ENCODE measurements at regions not wholly inside any gene's neighbourhood (a gene's known extent, or its start where the extent isn't known, plus 50 kb on each side); places are given as distances from the start of the nearest gene placed in this dataset.

DNA sequence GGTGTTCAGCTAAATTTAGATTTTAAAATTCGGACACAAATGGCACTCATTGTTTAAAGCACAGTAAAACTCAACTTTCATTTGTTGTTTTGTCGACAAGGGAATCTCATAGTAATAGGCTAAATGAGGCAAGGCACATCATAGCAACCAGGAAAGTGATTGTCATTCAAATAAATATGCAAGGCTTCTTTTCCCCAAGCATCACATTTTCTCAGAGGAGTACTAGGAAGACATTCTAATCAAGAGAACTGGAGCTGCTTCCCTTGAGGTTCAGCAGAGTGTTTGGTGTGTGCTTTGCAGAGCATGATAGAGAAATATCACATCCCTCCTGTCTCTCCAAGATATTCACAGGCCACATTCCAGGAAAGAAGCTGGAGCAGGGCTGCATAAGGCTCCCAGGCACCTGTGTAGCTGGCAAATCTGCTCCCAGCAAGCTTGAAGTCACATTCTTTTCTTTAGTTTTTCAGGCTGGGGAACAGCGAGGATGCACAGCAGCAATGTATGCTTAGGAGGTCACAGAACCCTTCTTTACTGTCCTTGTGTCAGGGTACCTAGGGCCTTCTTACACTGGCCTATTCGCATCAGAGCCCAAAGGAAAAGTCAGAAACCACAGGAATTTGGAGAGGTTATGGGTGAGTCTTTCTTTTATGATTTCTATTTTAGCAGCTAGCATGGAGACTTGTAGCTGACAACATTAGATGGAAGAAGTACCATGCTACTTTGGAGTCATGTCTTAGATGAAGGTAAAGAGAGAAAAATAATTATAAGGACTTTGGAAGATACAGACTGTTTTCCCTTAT lies 95.9 kb upstream of the HDAC9 start:
- no peak for DNase-seq (ENCODE audit: low read depth)
- TF ChIP-seq, protein P1, sequence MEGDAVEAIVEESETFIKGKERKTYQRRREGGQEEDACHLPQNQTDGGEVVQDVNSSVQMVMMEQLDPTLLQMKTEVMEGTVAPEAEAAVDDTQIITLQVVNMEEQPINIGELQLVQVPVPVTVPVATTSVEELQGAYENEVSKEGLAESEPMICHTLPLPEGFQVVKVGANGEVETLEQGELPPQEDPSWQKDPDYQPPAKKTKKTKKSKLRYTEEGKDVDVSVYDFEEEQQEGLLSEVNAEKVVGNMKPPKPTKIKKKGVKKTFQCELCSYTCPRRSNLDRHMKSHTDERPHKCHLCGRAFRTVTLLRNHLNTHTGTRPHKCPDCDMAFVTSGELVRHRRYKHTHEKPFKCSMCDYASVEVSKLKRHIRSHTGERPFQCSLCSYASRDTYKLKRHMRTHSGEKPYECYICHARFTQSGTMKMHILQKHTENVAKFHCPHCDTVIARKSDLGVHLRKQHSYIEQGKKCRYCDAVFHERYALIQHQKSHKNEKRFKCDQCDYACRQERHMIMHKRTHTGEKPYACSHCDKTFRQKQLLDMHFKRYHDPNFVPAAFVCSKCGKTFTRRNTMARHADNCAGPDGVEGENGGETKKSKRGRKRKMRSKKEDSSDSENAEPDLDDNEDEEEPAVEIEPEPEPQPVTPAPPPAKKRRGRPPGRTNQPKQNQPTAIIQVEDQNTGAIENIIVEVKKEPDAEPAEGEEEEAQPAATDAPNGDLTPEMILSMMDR (IDR thresholded peaks at IDR 0.05; ENCODE audit: low read depth, low read length, missing control alignments): no peak
- H3K4me3 ChIP-seq (ENCODE audit: low read depth, low read length): no peak overlapping the region
- in situ Hi-C loops (cut with HindIII; ENCODE audit: low sequenced_read_pairs): no loop called here

DNA sequence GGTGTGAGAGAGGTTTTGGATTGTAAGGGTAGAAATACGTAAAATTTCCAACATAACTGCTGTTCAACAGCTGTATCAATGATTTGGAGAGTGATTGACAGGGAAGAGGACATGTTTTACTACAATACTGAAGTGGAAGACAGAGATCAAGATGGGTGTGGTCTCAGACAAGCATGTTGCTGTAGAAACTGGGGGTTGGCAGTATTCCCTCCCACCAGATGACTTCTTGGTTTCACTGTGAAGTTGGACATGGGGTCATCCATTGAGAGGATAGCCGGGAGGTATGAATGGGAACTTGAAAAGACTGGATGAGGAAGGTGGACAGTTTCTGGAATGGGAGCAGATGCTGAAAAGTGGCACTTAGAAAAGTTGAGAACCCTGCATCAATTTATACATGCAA lies 95.3 kb upstream of the HDAC9 start:
- in situ Hi-C loops (cut with HindIII; ENCODE audit: low sequenced_read_pairs): no loop called here
- no peak overlapping the region for H3K4me3 ChIP-seq (ENCODE audit: low read depth, low read length)
- no peak for DNase-seq (ENCODE audit: low read depth)
- TF ChIP-seq, protein P1 (IDR thresholded peaks at IDR 0.05; ENCODE audit: low read depth, low read length, missing control alignments): no peak

DNA sequence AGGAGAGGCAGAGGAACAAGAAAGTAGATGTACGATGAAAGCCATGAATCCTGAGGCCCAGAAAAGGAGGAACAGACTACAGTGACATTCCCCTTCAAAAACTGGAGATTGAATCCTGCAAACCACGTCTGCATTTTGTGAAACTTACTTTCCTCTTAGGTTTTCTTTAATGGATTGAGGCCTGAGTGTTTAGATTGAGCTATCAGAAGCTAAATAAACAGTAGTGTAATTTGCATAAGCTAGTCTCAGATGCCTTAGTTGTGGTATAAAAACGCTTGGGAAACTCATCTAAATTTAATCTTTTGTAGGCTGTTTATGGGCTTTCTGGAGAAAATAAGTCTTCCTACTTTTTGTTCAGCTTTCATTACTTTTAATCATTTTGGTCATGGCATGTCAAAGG lies 94.8 kb upstream of the HDAC9 start:
- DNase-seq (ENCODE audit: low read depth): no peak
- TF ChIP-seq, protein P1 (IDR thresholded peaks at IDR 0.05; ENCODE audit: low read depth, low read length, missing control alignments): no peak
- in situ Hi-C loops (cut with HindIII; ENCODE audit: low sequenced_read_pairs): no loop called here
- no peak overlapping the region for H3K4me3 ChIP-seq (ENCODE audit: low read depth, low read length)

DNA sequence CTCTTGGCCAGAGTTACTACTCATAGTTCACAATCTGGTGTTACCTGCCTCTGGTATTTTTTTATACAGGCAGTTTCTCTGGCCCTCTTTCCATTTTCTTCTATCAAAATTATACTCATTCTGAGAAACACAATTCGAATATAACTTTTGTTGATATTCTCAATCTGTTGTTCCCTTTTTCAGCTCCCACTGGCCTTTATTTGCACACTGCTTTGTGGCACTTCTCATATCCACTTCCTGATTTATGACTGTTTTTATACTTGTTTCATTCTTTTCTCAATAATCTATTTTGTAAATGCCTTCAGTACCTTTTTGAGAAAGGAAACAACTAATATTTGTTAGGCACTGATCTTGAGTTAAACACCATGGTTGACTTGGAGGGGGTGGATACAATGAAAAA lies 93.8 kb upstream of the HDAC9 start:
- no peak for DNase-seq (ENCODE audit: low read depth)
- TF ChIP-seq, protein P1 (IDR thresholded peaks at IDR 0.05; ENCODE audit: low read depth, low read length, missing control alignments): no peak
- in situ Hi-C loops (cut with HindIII; ENCODE audit: low sequenced_read_pairs): no loop called here
- H3K4me3 ChIP-seq (ENCODE audit: low read depth, low read length): no peak overlapping the region

DNA sequence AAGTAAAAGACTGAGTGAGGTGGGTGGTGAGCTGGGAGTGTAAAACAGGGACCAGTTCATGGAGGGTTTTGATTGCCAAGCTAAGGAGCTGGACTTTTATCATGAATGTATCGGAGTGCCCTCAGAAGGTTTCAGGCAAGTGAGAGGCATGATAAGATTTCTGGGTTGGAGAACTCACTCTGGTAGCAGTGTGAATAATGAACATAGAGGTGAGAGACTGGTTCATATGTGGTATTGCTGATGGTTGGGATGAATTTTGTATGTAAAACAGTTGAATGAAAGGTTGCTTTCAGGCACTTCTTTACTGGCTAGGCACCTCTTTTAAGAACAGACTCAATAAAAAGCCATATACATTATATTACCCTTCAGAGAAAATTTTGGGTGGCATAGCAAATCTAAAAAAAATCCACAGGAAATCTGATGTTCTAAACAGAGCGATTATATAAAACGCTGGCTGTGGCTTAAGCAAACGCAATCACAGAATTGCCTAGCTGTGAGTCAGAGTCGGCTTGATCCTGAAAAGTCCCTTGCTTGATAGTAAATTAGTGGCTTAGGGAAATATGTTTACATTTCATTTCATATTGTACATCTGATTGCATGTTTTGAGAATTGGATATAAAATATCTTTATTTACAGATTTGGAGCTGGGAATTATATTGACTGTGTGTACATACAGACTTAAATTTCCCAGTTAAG lies 92.9 kb upstream of the HDAC9 start:
- TF ChIP-seq, protein P1 (IDR thresholded peaks at IDR 0.05; ENCODE audit: low read depth, low read length, missing control alignments): no peak
- H3K4me3 ChIP-seq (ENCODE audit: low read depth, low read length): no peak overlapping the region
- peak; percentile 41 for DNase-seq (ENCODE audit: low read depth)
- in situ Hi-C loops (cut with HindIII; ENCODE audit: low sequenced_read_pairs): no loop called here

DNA sequence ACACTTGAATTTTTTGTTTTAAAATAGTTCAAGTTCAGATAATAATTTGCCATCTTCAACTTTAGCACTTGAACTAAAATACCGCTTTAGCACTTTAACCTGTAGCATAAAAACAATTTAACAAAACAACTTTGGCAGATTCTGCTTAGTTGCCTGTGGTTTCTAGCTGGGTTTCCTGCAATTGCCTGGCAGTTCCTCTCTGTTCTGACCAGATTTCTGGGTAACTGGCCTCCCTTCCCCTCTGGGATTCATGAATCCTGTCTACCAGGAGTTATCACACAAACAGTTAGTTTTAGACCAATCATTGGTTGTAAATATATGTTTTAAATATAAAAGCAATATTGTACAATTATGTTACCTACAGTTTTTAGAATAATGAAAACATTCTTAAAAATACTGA lies 89.8 kb upstream of the HDAC9 start:
- no peak for DNase-seq (ENCODE audit: low read depth)
- H3K4me3 ChIP-seq (ENCODE audit: low read depth, low read length): no peak overlapping the region
- TF ChIP-seq, protein P1 (IDR thresholded peaks at IDR 0.05; ENCODE audit: low read depth, low read length, missing control alignments): no peak
- in situ Hi-C loops (cut with HindIII; ENCODE audit: low sequenced_read_pairs): no loop called here

Measured in astrocyte of the cerebellum (primary cell).